ENCODE measurements at regions not wholly inside any gene's neighbourhood (a gene's known extent, or its start where the extent isn't known, plus 50 kb on each side); places are given as distances from the start of the nearest gene placed in this dataset.

DNA sequence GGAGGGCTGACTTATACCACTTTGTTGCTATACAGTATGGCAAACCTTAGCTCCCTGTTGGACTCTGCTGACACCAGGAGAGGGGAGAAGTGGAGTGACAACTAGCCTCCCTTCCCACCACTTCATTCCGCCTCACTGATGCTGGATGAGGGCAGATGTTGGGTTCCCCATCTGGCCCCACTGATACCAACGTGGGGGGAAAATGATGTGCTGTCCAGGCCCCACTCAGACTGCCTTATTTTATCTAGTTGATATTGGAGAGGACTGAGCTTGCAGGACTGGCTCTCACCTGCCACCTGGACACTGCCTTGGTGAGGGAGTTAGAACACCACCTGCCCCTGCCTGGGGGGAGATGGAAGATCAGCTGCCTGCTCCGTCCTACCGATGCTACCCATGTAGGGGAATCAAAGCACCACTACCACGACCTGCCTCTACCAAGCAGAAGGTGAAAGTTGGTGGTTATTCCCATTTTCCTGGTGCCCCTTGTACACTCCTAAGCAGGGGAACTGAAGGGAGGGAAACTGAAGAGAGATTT lies 292.1 kb downstream of the GADD45G start:
- no peak overlapping the region for H3K27ac ChIP-seq (ENCODE audit: low read depth, low read length)
- no peak overlapping the region for H2BK15ac ChIP-seq (ENCODE audit: low read length)
- H4K5ac ChIP-seq (ENCODE audit: insufficient read length, low read depth, low read length) = no peak overlapping the region
- CTCF ChIA-PET (ENCODE audit: partially characterized antibody) = interaction anchor here (0.6 to 1.6 kb wide), 3 partner anchors 22 to 300 kb away, joined by 3 to 4 read pairs (median 3); no protein-coding TSS in a partner anchor
- no peak overlapping the region for H3K4ac ChIP-seq (replicated peaks; ENCODE audit: insufficient read length, low read depth, low read length)
- POLR2A ChIA-PET (ENCODE audit: partially characterized antibody) = no interaction called here
- FAIRE-seq (no peak), DNase-seq (ENCODE audit: low read depth in 1 of 2, low spot score in 2 of 2) (no peak)
- H3K9ac ChIP-seq (replicated peaks in 1 of 4; ENCODE audit: extremely low read depth in 1 of 4, low read depth in 3 of 4, low read length in 3 of 4) = no peak overlapping the region
- H4K20me1 ChIP-seq (replicated peaks in 1 of 2; ENCODE audit: control insufficient read depth in 1 of 2, insufficient read depth in 2 of 2, low read length in 2 of 2) = no peaks in the 10 kb centered on the region
- no peak overlapping the region for H2BK5ac ChIP-seq (ENCODE audit: low read depth, low read length)
- H3K36me3 ChIP-seq (ENCODE audit: control insufficient read depth in 2 of 4, insufficient read depth in 4 of 4, low read length in 3 of 4) = no peaks in the 10 kb centered on the region
- H3K4me1 ChIP-seq (replicated peaks in 1 of 4; ENCODE audit: control insufficient read depth in 3 of 4, insufficient read depth in 4 of 4, low read length in 3 of 4) = no peaks in the 10 kb centered on the region
- H3K27me3 ChIP-seq (replicated peaks in 1 of 4; ENCODE audit: control insufficient read depth in 3 of 4, extremely low read depth in 1 of 4, insufficient read depth in 3 of 4, low read length in 3 of 4) = no peaks in the 10 kb centered on the region
- H3K23me2 ChIP-seq (ENCODE audit: low read depth, low read length) = no peaks in the 10 kb centered on the region; the same call in 1 of the 2 replicates
- H2AK5ac ChIP-seq (ENCODE audit: low read depth, low read length) = no peak overlapping the region
- H3K18ac ChIP-seq (ENCODE audit: extremely low read depth, low read length) = no peak overlapping the region
- H2AFZ ChIP-seq (ENCODE audit: low read length) = no peak overlapping the region
- no peaks in the 10 kb centered on the region for H3K79me2 ChIP-seq (ENCODE audit: control insufficient read depth in 1 of 2, insufficient read depth in 2 of 2, low read length in 2 of 2)
- no peak for TF ChIP-seq POLR2A (IDR thresholded peaks at IDR 0.05; ENCODE audit: control extremely low read depth in 1 of 2, low read depth in 2 of 2, low read length in 2 of 2)
- no peak for TF ChIP-seq BACH1 (IDR thresholded peaks at IDR 0.05; ENCODE audit: low read length)
- TF ChIP-seq SIN3A (conservative IDR thresholded peaks at IDR 0.05 in 1 of 2, IDR thresholded peaks at IDR 0.05 in 1 of 2; ENCODE audit: low read depth in 1 of 2, low read length in 2 of 2) = no peak
- TF ChIP-seq EP300 (IDR thresholded peaks at IDR 0.05; ENCODE audit: borderline replicate concordance in 1 of 2, low read depth in 2 of 2, low read length in 2 of 2) = no peak
- no peak for TF ChIP-seq MAX (IDR thresholded peaks at IDR 0.05)
- no peak overlapping the region for H3K4me3 ChIP-seq (ENCODE audit: extremely low read depth in 1 of 4, insufficient read depth in 2 of 4, low read depth in 3 of 4, low read length in 4 of 4)
- H3K9me3 ChIP-seq (ENCODE audit: insufficient read depth in 2 of 2, low read depth in 1 of 2, low read length in 1 of 2) = no peaks in the 10 kb centered on the region
- no peak overlapping the region for H3K4me2 ChIP-seq (ENCODE audit: insufficient read depth in 1 of 2, low read depth in 2 of 2, low read length in 2 of 2)
- no peaks in the 10 kb centered on the region for H3K79me1 ChIP-seq (ENCODE audit: low read depth, low read length)
- H4K8ac ChIP-seq (ENCODE audit: extremely low read depth, insufficient read depth, low read length) = no peak overlapping the region; the same call in 1 of the 2 replicates
- H3K23ac ChIP-seq (ENCODE audit: insufficient read length) = no peak overlapping the region
- no peak overlapping the region for H3K14ac ChIP-seq (ENCODE audit: insufficient read length)
- no peak overlapping the region for H3K56ac ChIP-seq (replicated peaks; ENCODE audit: insufficient read length, low read depth, low read length)
- H2BK12ac ChIP-seq (ENCODE audit: low read depth, low read length) = no peak overlapping the region
- H4K91ac ChIP-seq (replicated peaks; ENCODE audit: insufficient read length, low read length) = no peak overlapping the region
- no peak overlapping the region for H2BK120ac ChIP-seq (replicated peaks; ENCODE audit: low read depth, low read length)
- no peak overlapping the region for H2BK20ac ChIP-seq (ENCODE audit: low read length)
- 82% methylated on average over 5 of the region's 5 CpGs; no CpG with 5 or more reads in 1 of the 2 experiments for WGBS, 2 experiments (ENCODE audit: extremely low coverage in 1 of 2, insufficient coverage in 1 of 2, insufficient read length in 1 of 2, insufficient replicate concordance in 2 of 2, low coverage in 1 of 2, low lambda C conversion rate in 2 of 2, missing lambda C conversion rate in 1 of 2)

All from H1 (cell line).